Adipocyte (in vitro differentiated cells): ENCODE measurements at regions not wholly inside any gene's neighbourhood (a gene's known extent, or its start where the extent isn't known, plus 50 kb on each side); places are given as distances from the start of the nearest gene placed in this dataset.
A peak's percentile ranks its signal among the peaks of the same experiment; 100 is the strongest.
"Not testable (repeated sequence)": the region's sequence is repeated elsewhere in the genome, so short reads cannot be mapped to it uniquely, and the experiment has no call there.

Experiments
- DNase-seq: peaks from one replicate; pipeline ENCODE4 v3.0.0-alpha.2; 2015; ENCODE audit warnings: low read depth
- H3K27me3 ChIP-seq: replicated peaks from 2 replicates; pipeline ENCODE4 v1.7.0; 2013; ENCODE audit warnings: mild to moderate bottlenecking, low read length, moderate library complexity; ENCODE audit not compliant: control insufficient read depth, insufficient read depth
- H3K36me3 ChIP-seq: 2 replicates; pipeline ENCODE4 v1.7.0; 2013; ENCODE audit warnings: low read length, mild to moderate bottlenecking, moderate library complexity; ENCODE audit not compliant: control insufficient read depth, insufficient read depth, severe bottlenecking
- H3K4me1 ChIP-seq: 2 replicates; pipeline ENCODE4 v1.7.0; 2013; ENCODE audit warnings: mild to moderate bottlenecking, low read length, moderate library complexity; ENCODE audit not compliant: control insufficient read depth, insufficient read depth
- H3K4me3 ChIP-seq: 2 replicates; pipeline ENCODE4 v1.7.0; 2013; ENCODE audit warnings: mild to moderate bottlenecking, low read length, moderate library complexity
- H3K9ac ChIP-seq: 2 replicates; pipeline ENCODE4 v1.7.0; 2013; ENCODE audit warnings: mild to moderate bottlenecking, low read length, moderate library complexity
- H3K9me3 ChIP-seq: 2 replicates; pipeline ENCODE4 v1.7.0; 2013; ENCODE audit warnings: mild to moderate bottlenecking, low read length, moderate library complexity; ENCODE audit not compliant: control insufficient read depth

DNA sequence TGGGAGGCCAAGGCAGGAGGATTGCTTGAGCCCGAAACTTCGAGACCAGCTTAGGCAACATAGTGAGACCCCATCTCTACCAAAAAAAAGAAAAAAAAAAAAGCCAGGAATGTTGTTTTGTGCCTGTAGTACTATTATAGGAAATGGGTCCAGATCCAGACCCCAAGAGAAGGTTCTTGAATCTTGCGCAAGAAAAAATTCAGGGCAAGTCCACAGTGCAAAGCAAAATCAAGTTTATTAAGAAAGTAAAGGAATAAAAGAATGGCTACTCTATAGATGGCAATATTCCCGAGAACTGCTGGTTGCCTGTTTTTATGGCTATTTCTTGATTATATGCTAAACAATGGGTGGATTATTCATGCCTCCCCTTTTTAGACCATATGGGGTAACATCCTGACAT lies 51.2 kb upstream of the RDX start:
- H3K27me3 ChIP-seq = no peaks in the 10 kb centered on the region
- DNase-seq = no peak
- no peak overlapping the region for H3K4me3 ChIP-seq
- no peaks in the 10 kb centered on the region for H3K9me3 ChIP-seq
- peaks cover 17% of the 10 kb centered on the region for H3K4me1 ChIP-seq
- H3K9ac ChIP-seq = no peak overlapping the region
- H3K36me3 ChIP-seq = no peaks in the 10 kb centered on the region

DNA sequence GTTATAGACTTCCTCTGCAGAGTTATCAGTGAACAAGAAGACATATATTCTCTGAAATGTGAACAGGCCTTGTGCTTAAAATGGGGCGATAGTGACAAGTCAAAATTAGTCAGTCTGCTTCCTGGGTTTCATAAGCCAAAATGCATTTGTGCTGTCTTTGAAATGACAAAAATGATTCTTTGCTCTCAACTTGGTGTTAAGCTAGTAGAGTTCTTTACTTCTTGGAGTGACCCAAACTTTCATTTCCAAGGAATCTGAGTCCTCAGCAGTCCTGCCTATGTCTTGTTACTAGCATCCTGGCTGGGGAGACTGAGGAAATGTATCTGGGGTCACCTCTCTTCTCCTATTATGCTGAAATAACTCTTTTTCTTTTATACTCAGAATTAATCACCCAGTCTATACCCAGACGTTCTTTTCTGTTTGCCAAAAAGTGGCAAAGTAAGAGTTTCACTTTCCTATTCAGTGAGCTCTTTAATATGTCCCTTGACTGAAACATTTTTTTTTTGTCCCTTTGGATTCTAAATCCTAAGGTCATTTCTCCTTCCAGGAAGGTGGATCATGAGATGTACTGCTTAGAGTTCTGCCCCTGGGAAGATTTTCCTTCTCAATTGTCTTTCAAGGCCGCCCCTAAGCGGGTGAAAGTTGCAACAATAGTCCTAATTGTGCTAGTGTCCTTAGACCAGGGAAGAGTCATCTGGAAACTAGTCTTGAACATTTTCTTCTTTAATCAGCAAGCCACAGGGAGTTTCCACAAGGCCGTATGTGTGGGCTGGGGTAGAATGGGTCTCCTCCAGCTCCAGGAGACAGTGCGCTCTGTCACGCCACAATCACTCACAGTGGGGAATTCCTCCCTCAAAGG lies 53.0 kb upstream of the RDX start:
- H3K9ac ChIP-seq = no peak overlapping the region
- H3K4me3 ChIP-seq = peak overlapping the region; percentile 42
- no peaks in the 10 kb centered on the region for H3K9me3 ChIP-seq
- H3K4me1 ChIP-seq = peaks cover 17% of the 10 kb centered on the region
- H3K27me3 ChIP-seq = no peaks in the 10 kb centered on the region
- H3K36me3 ChIP-seq = no peaks in the 10 kb centered on the region
- no peak for DNase-seq

DNA sequence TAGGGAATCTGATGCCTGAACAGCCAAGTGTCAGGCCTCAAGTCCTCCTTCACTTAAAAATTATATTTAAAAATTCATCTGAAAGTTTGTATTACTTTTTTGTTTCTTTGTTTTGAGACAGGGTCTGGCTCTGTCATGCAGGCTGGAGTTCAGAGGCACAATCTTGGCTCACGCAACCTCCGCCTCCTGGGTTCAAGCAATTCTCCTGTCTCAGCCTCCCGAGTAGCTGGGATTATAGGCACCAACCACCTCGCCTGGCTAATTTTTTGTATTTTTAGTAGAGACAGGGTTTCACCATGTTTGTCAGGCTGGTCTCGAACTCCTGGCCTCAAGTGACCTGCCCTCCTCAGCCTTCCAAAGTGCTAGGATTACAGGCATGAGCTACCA lies 53.6 kb upstream of the RDX start:
- H3K9ac ChIP-seq, DNase-seq: not testable (repeated sequence)

DNA sequence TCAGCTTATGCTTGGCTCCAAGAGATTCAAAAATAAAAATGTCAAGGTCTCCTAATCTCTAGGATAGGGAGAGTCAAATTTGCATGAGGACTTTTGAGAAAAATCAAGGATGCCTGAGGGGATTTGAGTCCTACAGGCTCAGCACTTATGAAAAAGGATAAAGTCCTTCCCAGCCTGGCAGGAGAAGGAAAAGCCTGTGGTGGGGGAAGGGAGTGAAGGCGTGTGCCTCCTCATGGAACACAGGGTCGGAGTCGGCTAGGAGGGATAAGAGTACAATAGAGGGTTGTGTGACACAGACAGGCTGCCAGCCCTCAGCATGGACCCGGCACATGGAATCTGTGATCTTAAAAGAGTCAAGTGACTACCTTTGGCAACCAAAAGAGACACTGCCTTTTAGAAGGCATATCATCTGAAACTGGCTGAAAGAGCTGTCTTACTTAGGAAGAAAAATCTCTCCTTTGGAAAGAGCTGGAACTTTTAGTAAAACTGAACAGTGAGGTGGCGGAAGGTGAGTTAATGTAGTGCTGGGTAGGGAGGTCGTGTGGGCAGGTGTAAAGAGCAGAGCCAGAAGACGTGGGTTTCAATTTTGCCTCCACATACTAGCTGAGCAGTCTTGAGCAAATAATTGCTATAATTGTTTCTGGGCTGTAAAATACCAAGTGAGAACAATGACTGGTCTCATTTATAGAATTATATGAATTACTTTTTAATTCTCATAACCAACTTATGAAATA lies 58.8 kb upstream of the RDX start:
- no peak overlapping the region for H3K4me3 ChIP-seq
- no peaks in the 10 kb centered on the region for H3K36me3 ChIP-seq

More for the DNA sequence above, 53.6 kb upstream of the RDX start:
- H3K4me1 ChIP-seq = peaks cover 17% of the 10 kb centered on the region
- H3K36me3 ChIP-seq, H3K4me3 ChIP-seq, H3K27me3 ChIP-seq, H3K9me3 ChIP-seq: not testable (repeated sequence)

DNA sequence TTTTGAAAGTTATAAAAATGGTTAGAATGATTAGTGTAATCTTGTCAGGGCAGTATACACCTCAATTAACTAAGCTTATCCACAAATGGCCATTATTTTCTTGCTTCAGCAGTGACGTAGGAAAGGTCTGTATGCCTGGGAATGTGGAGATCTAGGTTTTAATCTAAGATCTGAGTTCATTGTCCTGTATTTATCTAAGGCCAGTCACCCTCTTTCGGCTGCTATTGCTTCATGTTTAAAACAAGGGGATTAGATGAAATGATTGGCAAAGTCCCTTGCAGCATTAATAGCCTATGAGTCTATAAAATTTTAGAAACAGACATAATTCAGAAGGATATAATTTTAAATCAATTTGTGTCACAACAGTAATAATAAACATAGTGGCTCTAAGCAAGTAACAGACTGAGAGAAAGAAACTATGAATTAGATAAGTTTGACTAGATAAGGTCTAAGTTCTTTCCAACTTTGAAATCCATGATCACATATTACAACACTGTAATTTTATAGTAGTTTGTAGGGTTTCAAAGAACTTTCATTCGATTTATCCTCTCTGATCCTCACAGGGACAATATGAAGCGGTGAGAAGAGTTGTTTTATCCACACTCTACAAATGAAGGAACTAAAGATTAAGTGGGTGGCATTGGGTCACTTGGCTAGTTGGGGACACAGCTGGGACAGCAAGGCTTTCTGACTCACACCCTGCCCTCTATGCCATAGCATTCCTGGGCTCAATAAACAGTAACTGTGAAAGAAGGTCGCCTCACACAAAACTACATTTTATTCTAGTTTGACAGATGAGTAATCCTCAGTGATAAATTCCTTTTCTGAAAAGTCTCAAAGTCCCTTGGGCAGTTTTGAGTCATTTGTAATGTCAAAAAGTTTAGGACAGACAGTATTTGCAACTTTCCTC lies 60.6 kb upstream of the RDX start:
- H3K9ac ChIP-seq = no peak overlapping the region
- no peaks in the 10 kb centered on the region for H3K9me3 ChIP-seq
- H3K27me3 ChIP-seq = no peaks in the 10 kb centered on the region
- H3K36me3 ChIP-seq = no peaks in the 10 kb centered on the region
- peak; percentile 61 for DNase-seq
- peaks cover 13% of the 10 kb centered on the region for H3K4me1 ChIP-seq
- H3K4me3 ChIP-seq = peak overlapping the region; percentile 44

More for the DNA sequence above, 58.8 kb upstream of the RDX start:
- no peak overlapping the region for H3K9ac ChIP-seq
- no peaks in the 10 kb centered on the region for H3K9me3 ChIP-seq
- H3K27me3 ChIP-seq = no peaks in the 10 kb centered on the region
- peaks cover 13% of the 10 kb centered on the region for H3K4me1 ChIP-seq
- no peak for DNase-seq

DNA sequence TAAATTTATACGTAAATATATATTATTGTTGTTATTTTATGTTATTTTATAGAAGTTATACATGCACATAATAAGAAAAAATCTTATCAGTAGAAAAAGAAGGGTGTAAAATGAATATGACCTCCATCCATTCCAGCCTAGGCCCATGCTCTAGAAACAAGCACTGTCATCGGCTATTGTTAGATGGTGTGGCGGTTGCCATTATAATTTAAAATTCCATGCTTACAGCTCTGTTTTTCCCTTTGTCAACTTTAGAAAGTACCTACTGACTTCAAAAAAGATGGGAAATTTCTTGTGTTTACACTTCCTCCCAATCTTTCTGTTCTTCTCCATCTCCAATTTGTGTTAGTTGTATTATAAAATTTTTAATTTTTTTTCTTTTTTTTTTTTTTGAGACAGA lies 61.9 kb upstream of the RDX start:
- Histone ChIP-seq H3K4me3 (no peak overlapping the region), H3K27me3 (no peaks in the 10 kb centered on the region), H3K9ac (no peak overlapping the region), H3K4me1 (peaks cover 17% of the 10 kb centered on the region), H3K36me3 (no peaks in the 10 kb centered on the region), H3K9me3 (no peaks in the 10 kb centered on the region)
- no peak for DNase-seq

DNA sequence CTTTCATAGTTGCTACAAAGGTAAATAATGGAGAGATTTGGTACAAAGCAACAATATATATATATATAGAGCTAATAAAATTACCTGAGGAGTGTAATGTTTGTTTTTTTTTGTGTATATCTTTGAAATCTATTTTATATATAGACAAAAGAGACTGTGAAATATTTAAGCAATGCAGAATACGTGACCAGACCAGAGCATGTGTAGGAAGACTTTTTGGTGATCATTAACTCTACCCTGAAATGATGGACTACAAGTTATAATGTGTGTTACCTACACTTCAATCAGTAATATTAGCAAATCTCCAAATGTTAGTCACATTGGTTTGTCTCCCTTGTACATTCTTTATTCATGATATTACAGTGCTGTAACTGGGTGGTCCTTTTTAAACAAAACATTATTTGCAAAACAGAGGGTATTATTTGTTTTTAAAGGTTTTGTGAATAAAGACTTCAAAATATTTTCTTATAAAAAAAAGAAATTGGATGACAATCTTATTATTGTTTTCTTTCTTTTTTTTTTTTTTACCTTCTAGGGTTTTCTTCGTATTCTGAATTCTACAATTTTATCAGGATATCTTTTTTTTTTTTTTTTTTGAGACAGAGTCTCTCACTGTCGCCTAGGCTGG lies 64.5 kb upstream of the RDX start:
- peaks cover 21% of the 10 kb centered on the region for H3K4me1 ChIP-seq
- H3K9me3 ChIP-seq, H3K27me3 ChIP-seq, DNase-seq, H3K36me3 ChIP-seq, H3K4me3 ChIP-seq, H3K9ac ChIP-seq: not testable (repeated sequence)

DNA sequence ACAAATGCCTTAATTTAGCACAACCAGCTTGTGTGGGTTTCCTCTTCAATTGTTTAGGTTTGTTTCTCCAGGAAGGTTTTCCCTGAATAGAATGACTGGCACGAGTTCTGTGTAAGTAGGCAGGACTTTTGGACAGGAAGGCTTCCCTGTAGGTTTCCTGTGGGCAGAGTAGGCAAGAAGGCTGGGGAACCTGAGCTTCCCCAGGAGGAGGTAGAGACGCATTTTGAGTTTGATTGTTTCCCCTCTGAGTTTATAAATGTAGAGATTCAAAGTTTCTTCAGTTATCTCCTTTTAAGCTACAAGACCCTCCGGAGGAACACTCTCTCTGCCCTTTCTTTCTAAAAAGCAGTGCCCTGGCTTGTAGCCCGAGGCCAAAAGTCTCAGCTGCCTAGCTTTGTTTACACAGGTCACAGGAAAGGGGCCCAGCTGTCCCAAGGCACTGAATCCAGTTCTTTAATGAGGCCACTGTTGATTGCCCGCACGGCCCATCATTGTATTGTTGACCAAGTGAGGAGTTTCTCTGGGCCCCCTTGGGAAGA lies 66.6 kb upstream of the RDX start:
- peak; percentile 1 for DNase-seq
- Histone ChIP-seq H3K27me3 (no peaks in the 10 kb centered on the region), H3K9me3 (no peaks in the 10 kb centered on the region), H3K36me3 (no peaks in the 10 kb centered on the region), H3K4me1 (peaks cover 13% of the 10 kb centered on the region), H3K9ac (no peak overlapping the region), H3K4me3 (no peak overlapping the region)

DNA sequence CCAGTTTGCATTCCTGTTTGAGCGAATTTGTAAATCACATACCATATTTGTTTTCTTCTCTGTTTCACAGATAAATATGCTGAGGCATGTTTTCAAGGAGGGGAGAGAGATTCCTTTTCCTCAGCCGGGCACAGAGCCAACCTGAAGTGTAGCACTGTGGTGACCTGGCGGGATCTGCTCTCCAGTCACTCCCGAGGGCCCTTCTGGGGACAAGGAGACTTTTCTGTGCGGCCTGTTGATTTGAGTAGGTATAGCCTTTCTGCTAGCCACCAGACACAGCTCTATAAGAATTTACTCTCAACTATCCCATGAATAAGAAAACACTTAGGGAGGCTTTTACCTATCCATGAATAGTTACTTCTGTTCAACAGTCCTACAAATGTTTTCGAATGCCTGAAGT lies 63.5 kb upstream of the FDX1 start:
- H3K36me3 ChIP-seq = no peaks in the 10 kb centered on the region
- DNase-seq = peak; percentile 57
- H3K9me3 ChIP-seq = no peaks in the 10 kb centered on the region
- H3K9ac ChIP-seq = no peak overlapping the region
- no peaks in the 10 kb centered on the region for H3K27me3 ChIP-seq
- H3K4me3 ChIP-seq = no peak overlapping the region
- peaks cover 13% of the 10 kb centered on the region for H3K4me1 ChIP-seq

DNA sequence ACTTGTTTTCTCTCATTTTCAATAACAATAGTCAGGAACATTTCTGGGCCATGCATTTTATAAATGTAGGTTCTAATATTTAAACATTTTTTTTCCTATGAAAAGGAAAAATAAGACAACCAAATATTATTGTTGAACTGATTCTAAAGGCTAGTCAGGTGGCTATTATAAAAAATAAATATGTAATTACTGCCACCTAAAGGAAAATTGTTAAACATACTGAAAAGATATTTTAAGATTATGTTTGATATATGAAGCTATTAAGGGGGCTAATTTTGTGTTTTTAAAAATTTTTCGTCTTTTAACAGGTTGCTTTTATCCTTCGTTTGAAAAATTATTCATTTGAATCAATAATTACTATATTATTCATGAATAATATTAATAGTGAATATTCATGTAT lies 62.2 kb upstream of the FDX1 start:
- no peak overlapping the region for H3K9ac ChIP-seq
- H3K4me3 ChIP-seq = no peak overlapping the region
- no peaks in the 10 kb centered on the region for H3K36me3 ChIP-seq
- peaks cover 17% of the 10 kb centered on the region for H3K4me1 ChIP-seq
- H3K9me3 ChIP-seq = no peaks in the 10 kb centered on the region
- H3K27me3 ChIP-seq = no peaks in the 10 kb centered on the region
- peak; percentile 47 for DNase-seq
